ENCODE measurements at regions not wholly inside any gene's neighbourhood (a gene's known extent, or its start where the extent isn't known, plus 50 kb on each side); places are given as distances from the start of the nearest gene placed in this dataset.

DNA sequence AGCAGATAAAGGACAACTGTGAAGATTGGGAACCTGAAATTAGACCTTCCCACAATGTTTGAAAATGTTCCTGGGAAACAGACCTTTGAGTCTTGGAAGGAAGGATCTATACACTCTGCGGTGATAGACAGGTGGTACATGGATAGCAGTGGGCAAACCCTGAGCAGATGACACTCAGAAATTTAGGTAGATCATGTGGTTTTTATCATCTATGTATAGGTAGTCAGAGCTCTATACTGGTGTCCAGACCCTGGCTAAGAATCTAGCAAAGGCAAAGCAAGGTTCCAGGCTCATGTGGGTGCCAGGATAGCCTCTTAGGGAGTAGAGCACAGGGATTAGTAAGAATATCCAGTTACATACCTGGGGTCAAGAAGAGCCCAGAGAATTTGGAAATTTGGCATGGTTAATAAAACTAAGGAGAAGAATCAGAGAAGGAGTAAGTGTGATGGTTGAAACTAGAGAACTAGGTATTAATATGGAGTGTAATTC lies 331.2 kb upstream of the FBXO33 start:
- Histone ChIP-seq H3K4me1 (ENCODE audit: control insufficient read depth, insufficient read depth, low read length) (no peaks in the 10 kb centered on the region), H3K9me3 (ENCODE audit: control insufficient read depth, insufficient read depth, low read length) (no peaks in the 10 kb centered on the region), H3K27me3 (ENCODE audit: control insufficient read depth, insufficient read depth, low read length) (no peaks in the 10 kb centered on the region), H3K27ac (ENCODE audit: low read length) (no peak overlapping the region), H3K36me3 (ENCODE audit: control insufficient read depth, insufficient read depth, low read length) (no peaks in the 10 kb centered on the region), H3K4me3 (ENCODE audit: low read length) (no peak overlapping the region)
- H3K36me3 Mint-ChIP-seq: no peaks in the 10 kb centered on the region
- no peaks in the 10 kb centered on the region for H3K27me3 Mint-ChIP-seq (ENCODE audit: low read depth in 2 of 2)
- TF ChIP-seq, protein P1, sequence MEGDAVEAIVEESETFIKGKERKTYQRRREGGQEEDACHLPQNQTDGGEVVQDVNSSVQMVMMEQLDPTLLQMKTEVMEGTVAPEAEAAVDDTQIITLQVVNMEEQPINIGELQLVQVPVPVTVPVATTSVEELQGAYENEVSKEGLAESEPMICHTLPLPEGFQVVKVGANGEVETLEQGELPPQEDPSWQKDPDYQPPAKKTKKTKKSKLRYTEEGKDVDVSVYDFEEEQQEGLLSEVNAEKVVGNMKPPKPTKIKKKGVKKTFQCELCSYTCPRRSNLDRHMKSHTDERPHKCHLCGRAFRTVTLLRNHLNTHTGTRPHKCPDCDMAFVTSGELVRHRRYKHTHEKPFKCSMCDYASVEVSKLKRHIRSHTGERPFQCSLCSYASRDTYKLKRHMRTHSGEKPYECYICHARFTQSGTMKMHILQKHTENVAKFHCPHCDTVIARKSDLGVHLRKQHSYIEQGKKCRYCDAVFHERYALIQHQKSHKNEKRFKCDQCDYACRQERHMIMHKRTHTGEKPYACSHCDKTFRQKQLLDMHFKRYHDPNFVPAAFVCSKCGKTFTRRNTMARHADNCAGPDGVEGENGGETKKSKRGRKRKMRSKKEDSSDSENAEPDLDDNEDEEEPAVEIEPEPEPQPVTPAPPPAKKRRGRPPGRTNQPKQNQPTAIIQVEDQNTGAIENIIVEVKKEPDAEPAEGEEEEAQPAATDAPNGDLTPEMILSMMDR (IDR thresholded peaks at IDR 0.05): no peak
- DNase-seq: no peak
- no peak overlapping the region for H3K4me3 Mint-ChIP-seq
- no peak overlapping the region for H3K27ac Mint-ChIP-seq
- intact Hi-C loops (cut with micrococcal nuclease): no loop called here
- WGBS (ENCODE audit: insufficient coverage): 100% methylated on average over 1 of the region's 1 CpG
- no peak for ATAC-seq
- H3K4me1 Mint-ChIP-seq: no peaks in the 10 kb centered on the region
- peaks cover 3 to 9% of the 10 kb centered on the region in 2 donors for H3K9me3 Mint-ChIP-seq

DNA sequence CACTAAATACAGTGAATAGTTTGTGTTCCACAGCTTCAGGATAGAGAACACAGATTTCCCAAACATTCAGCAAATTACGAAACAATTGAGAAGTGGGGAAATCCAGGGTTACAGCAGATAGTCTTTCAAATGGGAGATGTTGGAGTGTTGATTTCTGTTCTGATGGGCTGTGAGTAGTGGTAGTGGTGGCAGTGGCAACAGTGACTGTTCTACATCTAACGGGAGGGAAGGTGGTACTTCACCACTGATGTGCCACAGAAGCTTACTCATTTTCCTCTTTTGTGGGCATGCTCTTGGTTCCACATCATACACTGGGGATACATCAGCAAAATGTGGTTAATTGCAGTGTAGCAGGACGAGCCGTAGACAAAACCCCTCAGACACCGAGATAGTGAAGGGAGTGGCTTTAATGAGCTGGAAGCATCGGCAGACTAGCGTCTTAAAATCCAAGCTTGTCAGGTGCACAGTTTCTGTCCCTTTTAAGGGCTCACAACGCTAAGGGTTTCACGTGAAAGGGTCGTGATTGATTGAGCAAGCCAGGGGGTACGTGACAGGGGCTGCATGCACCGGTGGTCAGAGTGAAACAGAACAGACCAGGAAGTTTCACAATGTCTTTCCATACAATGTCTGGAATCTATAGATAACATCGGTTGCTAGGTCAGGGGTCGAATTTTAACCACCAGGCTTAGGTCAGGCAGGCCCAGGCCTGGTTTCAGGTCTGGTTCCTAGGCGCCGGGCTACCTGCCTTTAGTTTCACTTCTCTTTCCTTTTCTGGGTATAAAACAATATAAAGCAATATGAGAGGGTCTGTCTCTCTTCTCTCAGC lies 330.6 kb upstream of the FBXO33 start:
- H3K27me3 ChIP-seq (ENCODE audit: control insufficient read depth, insufficient read depth, low read length): no peaks in the 10 kb centered on the region
- Mint-ChIP-seq H3K27me3 (ENCODE audit: low read depth in 2 of 2) (no peaks in the 10 kb centered on the region), H3K4me1 (no peaks in the 10 kb centered on the region), H3K36me3 (no peaks in the 10 kb centered on the region), H3K4me3 (no peak overlapping the region), H3K27ac (no peak overlapping the region), H3K9me3 (peaks cover 3 to 7% of the 10 kb centered on the region in 2 donors)
- TF ChIP-seq, protein P1 (IDR thresholded peaks at IDR 0.05): no peak
- WGBS (ENCODE audit: insufficient coverage): 26% methylated on average over 14 of the region's 16 CpGs
- H3K4me3 ChIP-seq (ENCODE audit: low read length): no peak overlapping the region
- H3K27ac ChIP-seq (ENCODE audit: low read length): no peak overlapping the region
- H3K9me3 ChIP-seq (ENCODE audit: control insufficient read depth, insufficient read depth, low read length): no peaks in the 10 kb centered on the region
- H3K36me3 ChIP-seq (ENCODE audit: control insufficient read depth, insufficient read depth, low read length): no peaks in the 10 kb centered on the region
- no peaks in the 10 kb centered on the region for H3K4me1 ChIP-seq (ENCODE audit: control insufficient read depth, insufficient read depth, low read length)
- ATAC-seq (no peak), DNase-seq (peak in 1 of 2 donors; percentile 3)
- intact Hi-C loops (cut with micrococcal nuclease): no loop called here

DNA sequence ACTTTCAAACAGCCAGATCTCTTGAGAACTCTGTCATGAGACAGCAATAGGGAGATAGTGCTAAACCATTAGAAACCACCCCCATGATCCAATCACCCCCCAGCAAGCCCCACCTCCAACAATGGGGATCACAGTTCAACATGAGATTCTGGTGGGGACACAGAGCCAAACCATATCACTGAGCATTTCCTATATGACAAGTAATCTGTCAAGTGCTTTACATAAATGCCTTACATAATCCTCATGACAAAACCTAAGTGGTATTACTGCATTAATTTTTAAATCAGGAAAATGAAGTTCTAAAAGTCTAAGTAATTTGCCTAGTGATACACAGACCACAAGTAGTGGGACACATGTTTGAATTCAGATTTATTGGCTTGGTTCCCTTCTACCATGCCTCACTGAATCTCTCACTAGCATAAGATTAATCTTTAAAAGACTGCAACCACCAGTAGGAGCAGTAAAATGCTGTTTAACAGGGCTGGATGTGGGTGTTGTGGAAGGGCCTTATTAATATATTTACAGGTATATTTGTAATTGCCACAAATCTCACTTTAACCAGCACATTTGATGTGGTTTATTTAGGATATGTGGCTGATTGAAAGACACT lies 323.1 kb upstream of the FBXO33 start:
- TF ChIP-seq, protein P1 (IDR thresholded peaks at IDR 0.05): no peak
- intact Hi-C loops (cut with micrococcal nuclease): no loop called here
- H3K9me3 ChIP-seq (ENCODE audit: control insufficient read depth, insufficient read depth, low read length): no peaks in the 10 kb centered on the region
- Mint-ChIP-seq H3K9me3 (peaks cover 2 to 7% of the 10 kb centered on the region in 2 donors), H3K4me3 (no peak overlapping the region), H3K27ac (no peak overlapping the region), H3K27me3 (ENCODE audit: low read depth in 2 of 2) (no peaks in the 10 kb centered on the region), H3K36me3 (no peaks in the 10 kb centered on the region), H3K4me1 (no peaks in the 10 kb centered on the region)
- H3K4me3 ChIP-seq (ENCODE audit: low read length): no peak overlapping the region
- ATAC-seq: no peak
- no peaks in the 10 kb centered on the region for H3K36me3 ChIP-seq (ENCODE audit: control insufficient read depth, insufficient read depth, low read length)
- H3K27ac ChIP-seq (ENCODE audit: low read length): no peak overlapping the region
- no peaks in the 10 kb centered on the region for H3K27me3 ChIP-seq (ENCODE audit: control insufficient read depth, insufficient read depth, low read length)
- no peak for DNase-seq
- H3K4me1 ChIP-seq (ENCODE audit: control insufficient read depth, insufficient read depth, low read length): no peaks in the 10 kb centered on the region
